ENCODE measurements at regions not wholly inside any gene's neighbourhood (a gene's known extent, or its start where the extent isn't known, plus 50 kb on each side); places are given as distances from the start of the nearest gene placed in this dataset.
"Not testable (repeated sequence)": the region's sequence is repeated elsewhere in the genome, so short reads cannot be mapped to it uniquely, and the experiment has no call there.

GRCh38 chr3:137582484-137582883 is 181.6 kb upstream of the SOX14 start:
- no peak overlapping the region for H3K27ac ChIP-seq (ENCODE audit: low read depth, low read length, poor library complexity, severe bottlenecking)
- TF ChIP-seq EZH2 (IDR thresholded peaks at IDR 0.05; ENCODE audit: borderline replicate concordance, low read length) (no peak), CTCF (IDR thresholded peaks at IDR 0.05; ENCODE audit: low read length) (no peak)
- H3K4me3 ChIP-seq (ENCODE audit: low read depth, low read length, poor library complexity, severe bottlenecking) = no peak overlapping the region
- no peaks in the 10 kb centered on the region for H3F3A ChIP-seq (ENCODE audit: insufficient read depth, low read length)
- no peaks in the 10 kb centered on the region for H3K27me3 ChIP-seq (ENCODE audit: insufficient read depth, low read length)
- no peaks in the 10 kb centered on the region for H3K79me2 ChIP-seq (ENCODE audit: insufficient read depth, low read length)
- H3K4me1 ChIP-seq (ENCODE audit: insufficient read depth, low read length, severe bottlenecking) = no peaks in the 10 kb centered on the region
- H3K36me3 ChIP-seq (ENCODE audit: insufficient read depth, low read length) = no peaks in the 10 kb centered on the region
- H2AFZ ChIP-seq (ENCODE audit: low read length) = no peak overlapping the region
- no peak overlapping the region for H3K9ac ChIP-seq (ENCODE audit: low read length)
- H3K4me2 ChIP-seq (ENCODE audit: low read length) = no peak overlapping the region
- H4K20me1 ChIP-seq (ENCODE audit: insufficient read depth, low read length) = no peaks in the 10 kb centered on the region
- H3K9me3 ChIP-seq (ENCODE audit: low read length) = no peaks in the 10 kb centered on the region
- H3K9me2 ChIP-seq (ENCODE audit: low read depth, low read length) = no peaks in the 10 kb centered on the region

GRCh38 chr3:137583256-137583655 is 180.9 kb upstream of the SOX14 start:
- H3K4me3 ChIP-seq (ENCODE audit: low read depth, low read length, poor library complexity, severe bottlenecking) = no peak overlapping the region
- H4K20me1 ChIP-seq (ENCODE audit: insufficient read depth, low read length) = no peaks in the 10 kb centered on the region
- H2AFZ ChIP-seq (ENCODE audit: low read length) = no peak overlapping the region
- H3K9me2 ChIP-seq (ENCODE audit: low read depth, low read length) = no peaks in the 10 kb centered on the region
- no peaks in the 10 kb centered on the region for H3K27me3 ChIP-seq (ENCODE audit: insufficient read depth, low read length)
- no peaks in the 10 kb centered on the region for H3K4me1 ChIP-seq (ENCODE audit: insufficient read depth, low read length, severe bottlenecking)
- H3K27ac ChIP-seq (ENCODE audit: low read depth, low read length, poor library complexity, severe bottlenecking) = no peak overlapping the region
- H3K79me2 ChIP-seq (ENCODE audit: insufficient read depth, low read length) = no peaks in the 10 kb centered on the region
- H3F3A ChIP-seq (ENCODE audit: insufficient read depth, low read length) = no peaks in the 10 kb centered on the region
- H3K9ac ChIP-seq (ENCODE audit: low read length) = no peak overlapping the region
- TF ChIP-seq CTCF (IDR thresholded peaks at IDR 0.05; ENCODE audit: low read length) = no peak
- no peak for TF ChIP-seq EZH2 (IDR thresholded peaks at IDR 0.05; ENCODE audit: borderline replicate concordance, low read length)
- H3K9me3 ChIP-seq (ENCODE audit: low read length) = no peaks in the 10 kb centered on the region
- H3K4me2 ChIP-seq (ENCODE audit: low read length) = no peak overlapping the region
- H3K36me3 ChIP-seq (ENCODE audit: insufficient read depth, low read length) = no peaks in the 10 kb centered on the region

GRCh38 chr3:137588871-137589270 is 175.2 kb upstream of the SOX14 start:
- Histone ChIP-seq H3K4me1 (ENCODE audit: insufficient read depth, low read length, severe bottlenecking) (no peaks in the 10 kb centered on the region), H3F3A (ENCODE audit: insufficient read depth, low read length) (no peaks in the 10 kb centered on the region), H3K36me3 (ENCODE audit: insufficient read depth, low read length) (no peaks in the 10 kb centered on the region), H2AFZ (ENCODE audit: low read length) (no peak overlapping the region), H3K4me3 (ENCODE audit: low read depth, low read length, poor library complexity, severe bottlenecking) (no peak overlapping the region), H4K20me1 (ENCODE audit: insufficient read depth, low read length) (no peaks in the 10 kb centered on the region), H3K9me3 (ENCODE audit: low read length) (no peaks in the 10 kb centered on the region), H3K9ac (ENCODE audit: low read length) (no peak overlapping the region), H3K4me2 (ENCODE audit: low read length) (no peak overlapping the region), H3K27me3 (ENCODE audit: insufficient read depth, low read length) (no peaks in the 10 kb centered on the region), H3K27ac (ENCODE audit: low read depth, low read length, poor library complexity, severe bottlenecking) (no peak overlapping the region), H3K9me2 (ENCODE audit: low read depth, low read length) (no peaks in the 10 kb centered on the region), H3K79me2 (ENCODE audit: insufficient read depth, low read length) (no peaks in the 10 kb centered on the region)
- TF ChIP-seq EZH2 (IDR thresholded peaks at IDR 0.05; ENCODE audit: borderline replicate concordance, low read length) = no peak
- no peak for TF ChIP-seq CTCF (IDR thresholded peaks at IDR 0.05; ENCODE audit: low read length)

GRCh38 chr3:137595415-137595814 is 168.7 kb upstream of the SOX14 start:
- not testable (repeated sequence) for H3K4me3 ChIP-seq (ENCODE audit: low read depth, low read length, poor library complexity, severe bottlenecking); H3K4me2 ChIP-seq (ENCODE audit: low read length); H3K9ac ChIP-seq (ENCODE audit: low read length); H3K9me2 ChIP-seq (ENCODE audit: low read depth, low read length); H3K27ac ChIP-seq (ENCODE audit: low read depth, low read length, poor library complexity, severe bottlenecking); H3K36me3 ChIP-seq (ENCODE audit: insufficient read depth, low read length); H3K9me3 ChIP-seq (ENCODE audit: low read length); H3K27me3 ChIP-seq (ENCODE audit: insufficient read depth, low read length); H4K20me1 ChIP-seq (ENCODE audit: insufficient read depth, low read length); H3K79me2 ChIP-seq (ENCODE audit: insufficient read depth, low read length); H3K4me1 ChIP-seq (ENCODE audit: insufficient read depth, low read length, severe bottlenecking); H3F3A ChIP-seq (ENCODE audit: insufficient read depth, low read length); H2AFZ ChIP-seq (ENCODE audit: low read length)

Measured in OCI-LY1 (cell line).